MM.1S (cell line): ENCODE measurements at regions not wholly inside any gene's neighbourhood (a gene's known extent, or its start where the extent isn't known, plus 50 kb on each side); places are given as distances from the start of the nearest gene placed in this dataset.

Experiments
- EZH2 ChIP-seq: fragments of 300-600 bp; sonication (generic); optimal IDR thresholded peaks from 2 replicates; pipeline ENCODE3; 2017; ENCODE audit warnings: low read depth, mild to moderate bottlenecking, antibody characterized with exemption, low read length, mixed read lengths
- EZH2phosphoT487 ChIP-seq: fragments of 300-600 bp; sonication (generic); IDR thresholded peaks from 2 replicates; pipeline ENCODE4 v1.6.1; 2018; ENCODE audit warnings: antibody characterized with exemption, low read length
- TF ChIP-seq, protein P1 (sequence below): fragments of 300-600 bp; sonication (generic); IDR thresholded peaks from 2 replicates; pipeline ENCODE4 v1.5.1; 2016; ENCODE audit warnings: antibody characterized with exemption, low read length, mixed read lengths

DNA sequence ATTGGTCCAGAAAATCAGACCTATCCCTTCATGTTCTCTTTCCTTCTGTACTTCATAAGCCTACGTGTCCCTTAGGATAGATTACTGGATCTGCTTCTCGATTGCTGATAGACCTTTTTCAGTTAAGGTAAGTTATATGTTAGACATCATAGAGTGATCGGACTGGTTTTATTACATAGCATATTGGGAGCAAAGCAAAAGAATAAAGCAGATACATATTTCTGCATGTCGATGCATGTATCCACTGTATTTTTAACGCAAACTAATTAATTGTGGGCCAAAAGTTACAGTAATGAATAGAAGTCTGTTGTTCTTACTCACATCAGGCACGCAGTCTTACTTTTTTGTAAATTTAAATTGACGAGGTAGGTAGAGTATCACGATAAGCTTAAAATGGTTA, 106.4 kb downstream of the SLIT2 start:
- TF ChIP-seq, protein P1, sequence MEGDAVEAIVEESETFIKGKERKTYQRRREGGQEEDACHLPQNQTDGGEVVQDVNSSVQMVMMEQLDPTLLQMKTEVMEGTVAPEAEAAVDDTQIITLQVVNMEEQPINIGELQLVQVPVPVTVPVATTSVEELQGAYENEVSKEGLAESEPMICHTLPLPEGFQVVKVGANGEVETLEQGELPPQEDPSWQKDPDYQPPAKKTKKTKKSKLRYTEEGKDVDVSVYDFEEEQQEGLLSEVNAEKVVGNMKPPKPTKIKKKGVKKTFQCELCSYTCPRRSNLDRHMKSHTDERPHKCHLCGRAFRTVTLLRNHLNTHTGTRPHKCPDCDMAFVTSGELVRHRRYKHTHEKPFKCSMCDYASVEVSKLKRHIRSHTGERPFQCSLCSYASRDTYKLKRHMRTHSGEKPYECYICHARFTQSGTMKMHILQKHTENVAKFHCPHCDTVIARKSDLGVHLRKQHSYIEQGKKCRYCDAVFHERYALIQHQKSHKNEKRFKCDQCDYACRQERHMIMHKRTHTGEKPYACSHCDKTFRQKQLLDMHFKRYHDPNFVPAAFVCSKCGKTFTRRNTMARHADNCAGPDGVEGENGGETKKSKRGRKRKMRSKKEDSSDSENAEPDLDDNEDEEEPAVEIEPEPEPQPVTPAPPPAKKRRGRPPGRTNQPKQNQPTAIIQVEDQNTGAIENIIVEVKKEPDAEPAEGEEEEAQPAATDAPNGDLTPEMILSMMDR: no peak
- TF ChIP-seq EZH2 (no peak), EZH2phosphoT487 (no peak)
